Kidney glomerular epithelial cell (primary cell): ENCODE measurements at regions not wholly inside any gene's neighbourhood (a gene's known extent, or its start where the extent isn't known, plus 50 kb on each side); places are given as distances from the start of the nearest gene placed in this dataset.
A peak's percentile ranks its signal among the peaks of the same experiment; 100 is the strongest.
"Not testable (repeated sequence)": the region's sequence is repeated elsewhere in the genome, so short reads cannot be mapped to it uniquely, and the experiment has no call there.

Source experiments
- DNase-seq: peaks from one replicate; lab custom pipeline; 2025; lab: John Stamatoyannopoulos, UW

GRCh38 chr13:63541336-63541735 lies 2125.7 kb upstream of the PCDH20 start:
- no peak for DNase-seq

GRCh38 chr13:63540061-63540460 lies 2124.4 kb upstream of the PCDH20 start:
- DNase-seq = no peak

GRCh38 chr13:63517371-63517770 lies 2101.7 kb upstream of the PCDH20 start:
- no peak for DNase-seq

- no peak for DNase-seq
Observed at GRCh38 chr13:63516124-63516523, 2100.5 kb upstream of the PCDH20 start.

GRCh38 chr13:63514886-63515285 lies 2099.2 kb upstream of the PCDH20 start:
- DNase-seq = no peak

GRCh38 chr13:63512095-63512494 lies 2096.4 kb upstream of the PCDH20 start:
- no peak for DNase-seq

- DNase-seq = peak; percentile 31
Observed at GRCh38 chr13:63501702-63502101, 2086.1 kb upstream of the PCDH20 start.

- no peak for DNase-seq
Observed at GRCh38 chr13:63497601-63498000, 2082.0 kb upstream of the PCDH20 start.

- no peak for DNase-seq
Observed at GRCh38 chr13:63492604-63493003, 2077.0 kb upstream of the PCDH20 start.

GRCh38 chr13:63490149-63490548 lies 2074.5 kb upstream of the PCDH20 start:
- DNase-seq = no peak

GRCh38 chr13:63481334-63481733 lies 2065.7 kb upstream of the PCDH20 start:
- DNase-seq = no peak

GRCh38 chr13:63472711-63473110 lies 2057.1 kb upstream of the PCDH20 start:
- no peak for DNase-seq

GRCh38 chr13:63463782-63464610 lies 2048.3 kb upstream of the PCDH20 start:
- DNase-seq = no peak

- DNase-seq = no peak
Observed at GRCh38 chr13:63460462-63461090, 2044.9 kb upstream of the PCDH20 start.

- DNase-seq = no peak
Observed at GRCh38 chr13:63457186-63457585, 2041.5 kb upstream of the PCDH20 start.

GRCh38 chr13:63455938-63456337 lies 2040.3 kb upstream of the PCDH20 start:
- DNase-seq = no peak

- peak; percentile 31 for DNase-seq
Observed at GRCh38 chr13:63449550-63449949, 2033.9 kb upstream of the PCDH20 start.

- no peak for DNase-seq
Observed at GRCh38 chr13:63448692-63449091, 2033.0 kb upstream of the PCDH20 start.

- DNase-seq = no peak
Observed at GRCh38 chr13:63446329-63446728, 2030.7 kb upstream of the PCDH20 start.

- DNase-seq = not testable (repeated sequence)
Observed at GRCh38 chr13:63444225-63444624, 2028.6 kb upstream of the PCDH20 start.

GRCh38 chr13:63438951-63439350 lies 2023.3 kb upstream of the PCDH20 start:
- DNase-seq = no peak

- DNase-seq = no peak
Observed at GRCh38 chr13:63436325-63436668, 2020.6 kb upstream of the PCDH20 start.

- peak; percentile 82 for DNase-seq
Observed at GRCh38 chr13:63435667-63436324, 2020.1 kb upstream of the PCDH20 start.
